ENCODE measurements at regions not wholly inside any gene's neighbourhood (a gene's known extent, or its start where the extent isn't known, plus 50 kb on each side); places are given as distances from the start of the nearest gene placed in this dataset.

DNA sequence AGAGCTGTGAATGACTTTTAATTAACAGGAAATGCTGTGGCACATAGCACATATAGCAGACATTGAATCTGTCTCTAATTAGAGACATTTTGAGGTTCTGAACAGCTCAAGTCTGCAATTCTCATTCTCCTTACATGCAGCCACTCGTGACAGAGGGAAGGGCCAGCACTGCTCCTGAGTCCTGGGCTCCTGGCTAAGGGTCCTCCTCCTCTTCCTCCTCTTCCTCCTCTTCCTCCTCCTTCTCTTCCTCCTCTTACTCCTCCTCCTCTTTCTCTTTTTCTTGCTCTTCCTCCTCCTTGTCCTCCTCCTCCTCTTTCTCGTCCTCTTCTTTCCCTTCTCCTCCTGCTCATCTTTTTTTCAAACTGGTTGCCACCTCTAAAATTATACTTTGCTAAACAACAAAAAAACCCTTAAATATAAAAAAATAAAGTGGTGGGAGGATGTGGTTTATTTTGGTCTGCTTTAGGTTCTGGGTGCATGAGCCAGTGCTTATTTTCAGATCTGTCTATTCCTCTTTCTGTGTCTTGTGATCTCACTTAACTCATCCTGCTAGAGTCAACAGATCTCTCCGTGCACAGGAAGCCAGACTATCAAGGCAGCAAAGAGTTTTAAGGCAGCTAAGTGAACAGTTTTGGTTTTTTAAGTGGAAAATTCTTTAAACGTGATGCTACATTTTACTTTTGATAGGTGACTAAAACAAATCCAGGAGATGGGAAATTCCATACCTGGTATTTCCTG is 159.3 kb downstream of the CD83 start:
- TF ChIP-seq, protein P1, sequence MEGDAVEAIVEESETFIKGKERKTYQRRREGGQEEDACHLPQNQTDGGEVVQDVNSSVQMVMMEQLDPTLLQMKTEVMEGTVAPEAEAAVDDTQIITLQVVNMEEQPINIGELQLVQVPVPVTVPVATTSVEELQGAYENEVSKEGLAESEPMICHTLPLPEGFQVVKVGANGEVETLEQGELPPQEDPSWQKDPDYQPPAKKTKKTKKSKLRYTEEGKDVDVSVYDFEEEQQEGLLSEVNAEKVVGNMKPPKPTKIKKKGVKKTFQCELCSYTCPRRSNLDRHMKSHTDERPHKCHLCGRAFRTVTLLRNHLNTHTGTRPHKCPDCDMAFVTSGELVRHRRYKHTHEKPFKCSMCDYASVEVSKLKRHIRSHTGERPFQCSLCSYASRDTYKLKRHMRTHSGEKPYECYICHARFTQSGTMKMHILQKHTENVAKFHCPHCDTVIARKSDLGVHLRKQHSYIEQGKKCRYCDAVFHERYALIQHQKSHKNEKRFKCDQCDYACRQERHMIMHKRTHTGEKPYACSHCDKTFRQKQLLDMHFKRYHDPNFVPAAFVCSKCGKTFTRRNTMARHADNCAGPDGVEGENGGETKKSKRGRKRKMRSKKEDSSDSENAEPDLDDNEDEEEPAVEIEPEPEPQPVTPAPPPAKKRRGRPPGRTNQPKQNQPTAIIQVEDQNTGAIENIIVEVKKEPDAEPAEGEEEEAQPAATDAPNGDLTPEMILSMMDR (IDR thresholded peaks at IDR 0.05; ENCODE audit: unreplicated experiment): no peak
- no peaks in the 10 kb centered on the region for H3K36me3 Mint-ChIP-seq (ENCODE audit: insufficient read depth)
- H3K27ac Mint-ChIP-seq: no peak overlapping the region
- H3K27me3 Mint-ChIP-seq: peaks cover 27% of the 10 kb centered on the region
- peaks cover 6% of the 10 kb centered on the region for H3K9me3 Mint-ChIP-seq (ENCODE audit: low read depth)
- DNase-seq (ENCODE audit: low spot score, unreplicated experiment): no peak
- peaks cover 6% of the 10 kb centered on the region for H3K4me1 Mint-ChIP-seq (ENCODE audit: low read depth)
- no peak overlapping the region for H3K4me3 Mint-ChIP-seq (ENCODE audit: low read depth)

DNA sequence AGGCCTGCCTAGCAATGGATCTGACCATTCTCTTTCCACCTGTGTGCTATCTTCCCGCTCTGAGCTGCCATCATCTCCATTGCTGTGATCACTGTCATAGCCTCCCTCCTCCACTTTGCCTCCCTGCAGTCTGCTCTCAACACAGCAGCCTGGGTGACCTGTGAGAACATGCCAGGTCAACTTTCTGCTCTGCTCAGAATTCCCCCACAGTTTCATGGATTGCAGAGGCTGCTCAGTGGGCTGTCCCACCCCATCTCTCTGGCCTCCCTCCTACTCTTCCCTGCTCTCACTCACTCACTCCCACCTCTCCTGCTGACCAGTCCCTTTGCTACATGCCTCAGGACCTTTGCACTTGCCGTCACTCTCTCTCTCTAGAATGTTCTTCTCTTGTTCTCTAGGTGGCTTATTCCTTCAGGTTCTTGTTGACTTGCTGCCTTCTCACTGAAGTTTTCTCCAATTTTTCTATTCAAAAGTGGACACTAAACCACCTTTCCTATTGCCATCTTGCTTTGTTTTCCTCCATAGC is 159.9 kb downstream of the CD83 start:
- Mint-ChIP-seq H3K36me3 (ENCODE audit: insufficient read depth) (no peaks in the 10 kb centered on the region), H3K4me1 (ENCODE audit: low read depth) (peaks cover 11% of the 10 kb centered on the region), H3K4me3 (ENCODE audit: low read depth) (no peak overlapping the region), H3K27ac (no peak overlapping the region), H3K27me3 (peaks cover 27% of the 10 kb centered on the region), H3K9me3 (ENCODE audit: low read depth) (peaks cover 6% of the 10 kb centered on the region)
- DNase-seq (ENCODE audit: low spot score, unreplicated experiment): no peak
- TF ChIP-seq, protein P1 (IDR thresholded peaks at IDR 0.05; ENCODE audit: unreplicated experiment): no peak

DNA sequence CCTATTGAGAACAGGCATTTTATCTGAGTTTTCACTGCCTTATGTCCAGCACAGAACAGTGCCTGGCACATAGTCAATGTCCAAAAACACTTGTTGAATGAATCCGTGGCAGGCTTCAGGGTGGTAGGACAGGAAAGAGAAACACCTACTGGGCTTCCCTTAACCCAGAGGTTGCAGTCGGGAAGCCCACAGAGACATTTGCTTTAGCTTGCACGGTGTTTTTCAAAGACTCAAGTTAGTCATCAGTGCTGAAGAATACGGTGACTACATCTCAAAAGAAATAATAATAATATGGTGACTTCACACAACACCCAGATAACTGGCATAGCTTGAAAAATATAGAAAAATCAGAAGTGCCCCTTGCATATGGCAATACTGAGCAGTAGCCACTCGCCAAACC is 160.4 kb downstream of the CD83 start:
- TF ChIP-seq, protein P1 (IDR thresholded peaks at IDR 0.05; ENCODE audit: unreplicated experiment): no peak
- Mint-ChIP-seq H3K27ac (no peak overlapping the region), H3K36me3 (ENCODE audit: insufficient read depth) (no peaks in the 10 kb centered on the region), H3K27me3 (peaks cover 27% of the 10 kb centered on the region), H3K4me3 (ENCODE audit: low read depth) (no peak overlapping the region), H3K9me3 (ENCODE audit: low read depth) (peaks cover 4% of the 10 kb centered on the region), H3K4me1 (ENCODE audit: low read depth) (peaks cover 16% of the 10 kb centered on the region)
- DNase-seq (ENCODE audit: low spot score, unreplicated experiment): no peak

DNA sequence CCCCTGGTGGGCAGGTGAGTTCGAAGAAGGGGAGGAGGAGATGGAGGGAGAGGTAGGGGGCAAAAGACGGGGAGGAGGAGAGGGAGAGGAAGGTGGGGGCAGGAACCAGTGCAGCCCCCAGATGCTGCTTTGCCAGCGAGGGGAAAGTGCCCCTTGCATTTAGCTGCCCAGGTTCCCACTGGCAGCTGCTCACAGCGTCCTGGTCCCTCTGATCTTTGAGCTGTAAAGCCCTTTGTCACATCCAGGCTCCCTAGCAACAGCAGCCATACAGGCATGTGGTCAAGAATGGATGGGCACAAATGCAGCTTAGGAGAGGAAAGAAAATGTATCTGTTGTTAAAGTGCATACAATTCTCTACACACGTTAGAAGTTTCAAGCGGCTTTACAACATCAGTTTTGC is 160.9 kb downstream of the CD83 start:
- Mint-ChIP-seq H3K27me3 (peaks cover 27% of the 10 kb centered on the region), H3K36me3 (ENCODE audit: insufficient read depth) (no peaks in the 10 kb centered on the region), H3K9me3 (ENCODE audit: low read depth) (peaks cover 3% of the 10 kb centered on the region), H3K4me1 (ENCODE audit: low read depth) (peaks cover 19% of the 10 kb centered on the region), H3K27ac (no peak overlapping the region), H3K4me3 (ENCODE audit: low read depth) (no peak overlapping the region)
- TF ChIP-seq, protein P1 (IDR thresholded peaks at IDR 0.05; ENCODE audit: unreplicated experiment): no peak
- no peak for DNase-seq (ENCODE audit: low spot score, unreplicated experiment)

DNA sequence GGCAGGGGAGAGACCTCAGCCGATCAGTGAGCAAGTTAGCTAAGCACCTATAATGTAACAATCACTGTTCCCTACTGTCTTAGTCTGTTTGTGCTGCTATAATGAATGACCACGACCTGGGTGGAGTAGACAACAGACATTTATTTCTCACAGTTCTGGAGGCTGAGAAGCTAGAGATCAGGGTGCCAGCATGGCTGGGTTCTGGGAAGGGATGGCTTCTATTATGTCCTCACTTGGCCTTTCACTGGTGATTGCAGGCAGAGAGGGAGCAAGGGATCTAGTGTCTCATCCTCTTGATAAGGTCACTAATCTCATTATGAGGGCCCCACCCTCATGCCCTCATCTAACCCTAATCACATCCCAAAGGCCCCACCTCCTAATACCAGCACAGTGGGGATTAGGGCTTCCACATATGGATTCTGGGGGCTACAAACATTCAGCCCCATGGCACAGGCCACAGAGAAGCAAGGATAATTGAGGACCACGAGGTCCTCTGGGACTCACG is 162.5 kb downstream of the CD83 start:
- DNase-seq (ENCODE audit: low spot score, unreplicated experiment): no peak
- H3K27me3 Mint-ChIP-seq: peaks cover 18% of the 10 kb centered on the region
- TF ChIP-seq, protein P1 (IDR thresholded peaks at IDR 0.05; ENCODE audit: unreplicated experiment): no peak
- peaks cover 3% of the 10 kb centered on the region for H3K9me3 Mint-ChIP-seq (ENCODE audit: low read depth)
- no peak overlapping the region for H3K4me3 Mint-ChIP-seq (ENCODE audit: low read depth)
- H3K27ac Mint-ChIP-seq: no peak overlapping the region
- no peaks in the 10 kb centered on the region for H3K36me3 Mint-ChIP-seq (ENCODE audit: insufficient read depth)
- H3K4me1 Mint-ChIP-seq (ENCODE audit: low read depth): peaks cover 27% of the 10 kb centered on the region

All from progenitor cell of endocrine pancreas (in vitro differentiated cells).